ENCODE measurements at regions not wholly inside any gene's neighbourhood (a gene's known extent, or its start where the extent isn't known, plus 50 kb on each side); places are given as distances from the start of the nearest gene placed in this dataset.

GRCh38 chr7:47714669-47715607, 133.0 kb upstream of the TNS3 start:
- no peak for TF ChIP-seq CTCF (IDR thresholded peaks at IDR 0.05)

GRCh38 chr7:47713595-47713994, 131.7 kb upstream of the TNS3 start:
- no peak for TF ChIP-seq CTCF (IDR thresholded peaks at IDR 0.05)

- no peak for TF ChIP-seq CTCF (IDR thresholded peaks at IDR 0.05)
These were observed 130.5 kb upstream of the TNS3 start for GRCh38 chr7:47712416-47712815.

GRCh38 chr7:47711776-47712175, 129.9 kb upstream of the TNS3 start:
- TF ChIP-seq CTCF (IDR thresholded peaks at IDR 0.05): no peak

- TF ChIP-seq CTCF (IDR thresholded peaks at IDR 0.05): no peak
These were observed 128.5 kb upstream of the TNS3 start for GRCh38 chr7:47710201-47710935.

- no peak for TF ChIP-seq CTCF (IDR thresholded peaks at IDR 0.05)
These were observed 127.5 kb upstream of the TNS3 start for GRCh38 chr7:47709451-47709850.

- no peak for TF ChIP-seq CTCF (IDR thresholded peaks at IDR 0.05)
These were observed 127.1 kb upstream of the TNS3 start for GRCh38 chr7:47709051-47709450.

Measured in LNCAP (cell line).